ENCODE measurements at regions not wholly inside any gene's neighbourhood (a gene's known extent, or its start where the extent isn't known, plus 50 kb on each side); places are given as distances from the start of the nearest gene placed in this dataset.

DNA sequence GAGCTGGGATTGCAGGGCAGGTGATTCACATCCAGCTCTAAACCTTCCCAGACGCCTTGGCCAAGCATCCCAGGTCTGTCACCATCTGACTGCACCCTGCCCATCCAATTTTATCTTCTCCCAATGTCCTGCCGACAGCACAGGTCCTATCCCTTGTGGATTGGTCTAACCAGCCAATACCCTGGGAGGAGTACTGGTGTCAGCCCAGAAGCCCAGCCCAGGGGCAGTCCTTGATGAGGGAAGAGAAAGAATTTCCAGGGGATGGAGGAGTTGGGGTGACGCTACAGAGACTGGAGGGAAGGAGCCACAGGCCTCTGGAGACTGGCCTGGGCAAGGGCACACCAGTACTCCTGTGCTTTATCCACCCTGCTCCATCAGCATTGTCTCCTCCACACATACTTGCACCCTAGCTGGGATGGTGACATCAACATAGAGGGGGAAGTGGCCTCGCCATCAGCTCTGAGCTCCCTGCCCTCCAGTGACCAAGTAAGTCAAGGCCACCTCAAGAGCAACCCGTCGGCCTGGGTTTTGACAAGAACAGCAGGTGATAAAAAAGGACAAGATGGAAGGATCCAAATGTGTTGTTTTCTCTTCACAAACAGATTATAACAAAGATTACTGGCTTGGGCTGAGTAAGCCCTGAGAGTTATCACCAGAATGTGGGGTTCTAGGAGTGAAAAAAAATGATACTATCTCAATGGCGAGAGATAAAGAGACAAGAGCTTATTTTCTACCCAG lies 114.6 kb downstream of the AQP9 start:
- TF ChIP-seq, protein P1, sequence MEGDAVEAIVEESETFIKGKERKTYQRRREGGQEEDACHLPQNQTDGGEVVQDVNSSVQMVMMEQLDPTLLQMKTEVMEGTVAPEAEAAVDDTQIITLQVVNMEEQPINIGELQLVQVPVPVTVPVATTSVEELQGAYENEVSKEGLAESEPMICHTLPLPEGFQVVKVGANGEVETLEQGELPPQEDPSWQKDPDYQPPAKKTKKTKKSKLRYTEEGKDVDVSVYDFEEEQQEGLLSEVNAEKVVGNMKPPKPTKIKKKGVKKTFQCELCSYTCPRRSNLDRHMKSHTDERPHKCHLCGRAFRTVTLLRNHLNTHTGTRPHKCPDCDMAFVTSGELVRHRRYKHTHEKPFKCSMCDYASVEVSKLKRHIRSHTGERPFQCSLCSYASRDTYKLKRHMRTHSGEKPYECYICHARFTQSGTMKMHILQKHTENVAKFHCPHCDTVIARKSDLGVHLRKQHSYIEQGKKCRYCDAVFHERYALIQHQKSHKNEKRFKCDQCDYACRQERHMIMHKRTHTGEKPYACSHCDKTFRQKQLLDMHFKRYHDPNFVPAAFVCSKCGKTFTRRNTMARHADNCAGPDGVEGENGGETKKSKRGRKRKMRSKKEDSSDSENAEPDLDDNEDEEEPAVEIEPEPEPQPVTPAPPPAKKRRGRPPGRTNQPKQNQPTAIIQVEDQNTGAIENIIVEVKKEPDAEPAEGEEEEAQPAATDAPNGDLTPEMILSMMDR (IDR thresholded peaks at IDR 0.05) = no peak
- no peak for TF ChIP-seq POLR2A (IDR thresholded peaks at IDR 0.05)
